Omental fat pad (tissue), 3 donors: ENCODE measurements at regions not wholly inside any gene's neighbourhood (a gene's known extent, or its start where the extent isn't known, plus 50 kb on each side); places are given as distances from the start of the nearest gene placed in this dataset.

Source experiments
- ATAC-seq: fragments of 150-250 bp; one replicate; pipeline ENCODE4 v1.9.1; 2016; ENCODE audit warnings: mild to moderate bottlenecking, moderate library complexity; ENCODE audit not compliant: low FRiP score
- DNase-seq: peaks from one replicate; pipeline ENCODE4 v3.0.0-alpha.2; 2019; ENCODE audit warnings: low spot score
- TF ChIP-seq, protein P1 (sequence below), 3 donors: fragments of 450-650 bp; IDR thresholded peaks; one replicate each; pipeline ENCODE4 v1.5.1; 2016 to 2017; ENCODE audit warnings: antibody characterized with exemption in 3 of 3, mild to moderate bottlenecking in 3 of 3, moderate library complexity in 2 of 3

DNA sequence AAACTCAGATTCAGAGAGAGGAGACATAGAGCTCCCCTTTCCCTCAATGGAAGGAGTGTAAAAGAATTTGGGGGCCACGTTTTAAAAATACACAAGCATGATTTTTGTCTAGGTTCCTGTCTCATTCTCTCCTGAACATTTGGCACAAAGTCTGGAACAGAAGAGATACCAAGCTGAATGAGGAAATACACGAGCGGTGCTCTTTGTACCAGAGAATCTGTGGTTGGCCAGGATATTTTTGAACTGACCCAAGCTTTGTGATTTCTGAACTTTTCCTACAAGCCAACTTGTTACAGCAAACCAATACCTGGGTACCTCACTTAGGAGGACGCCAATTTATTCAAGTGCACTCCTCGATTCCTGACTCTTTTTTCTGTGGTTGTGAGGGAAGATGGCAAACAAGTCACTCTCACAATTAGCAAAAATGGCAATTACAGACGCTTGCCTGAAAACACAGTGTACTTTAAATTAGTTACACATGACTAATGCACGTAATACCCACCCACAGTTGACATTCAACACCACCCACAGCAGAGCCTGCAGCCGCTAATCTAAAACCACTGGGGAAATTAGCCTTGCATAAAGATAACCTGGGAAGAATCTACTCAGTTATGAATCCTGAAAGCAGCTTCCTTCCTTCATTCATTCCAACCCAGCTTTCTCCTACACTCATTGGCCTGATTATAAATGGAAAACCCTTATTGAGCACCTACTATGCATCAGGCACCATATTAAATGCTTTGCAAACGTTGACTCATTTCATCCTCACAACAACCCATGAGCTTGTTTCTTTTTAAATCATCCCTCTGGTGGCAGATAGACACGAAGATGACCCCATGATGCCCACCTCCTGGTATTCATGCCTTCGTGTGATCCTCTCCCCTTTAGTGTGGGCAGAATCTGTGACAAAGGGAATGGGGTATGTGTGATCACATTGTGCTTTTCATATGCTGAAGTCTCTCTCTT, 293.5 kb downstream of the KBTBD8 start:
- no peak for ATAC-seq
- TF ChIP-seq, protein P1, sequence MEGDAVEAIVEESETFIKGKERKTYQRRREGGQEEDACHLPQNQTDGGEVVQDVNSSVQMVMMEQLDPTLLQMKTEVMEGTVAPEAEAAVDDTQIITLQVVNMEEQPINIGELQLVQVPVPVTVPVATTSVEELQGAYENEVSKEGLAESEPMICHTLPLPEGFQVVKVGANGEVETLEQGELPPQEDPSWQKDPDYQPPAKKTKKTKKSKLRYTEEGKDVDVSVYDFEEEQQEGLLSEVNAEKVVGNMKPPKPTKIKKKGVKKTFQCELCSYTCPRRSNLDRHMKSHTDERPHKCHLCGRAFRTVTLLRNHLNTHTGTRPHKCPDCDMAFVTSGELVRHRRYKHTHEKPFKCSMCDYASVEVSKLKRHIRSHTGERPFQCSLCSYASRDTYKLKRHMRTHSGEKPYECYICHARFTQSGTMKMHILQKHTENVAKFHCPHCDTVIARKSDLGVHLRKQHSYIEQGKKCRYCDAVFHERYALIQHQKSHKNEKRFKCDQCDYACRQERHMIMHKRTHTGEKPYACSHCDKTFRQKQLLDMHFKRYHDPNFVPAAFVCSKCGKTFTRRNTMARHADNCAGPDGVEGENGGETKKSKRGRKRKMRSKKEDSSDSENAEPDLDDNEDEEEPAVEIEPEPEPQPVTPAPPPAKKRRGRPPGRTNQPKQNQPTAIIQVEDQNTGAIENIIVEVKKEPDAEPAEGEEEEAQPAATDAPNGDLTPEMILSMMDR (IDR thresholded peaks at IDR 0.05), result no peak
- DNase-seq, result no peak

DNA sequence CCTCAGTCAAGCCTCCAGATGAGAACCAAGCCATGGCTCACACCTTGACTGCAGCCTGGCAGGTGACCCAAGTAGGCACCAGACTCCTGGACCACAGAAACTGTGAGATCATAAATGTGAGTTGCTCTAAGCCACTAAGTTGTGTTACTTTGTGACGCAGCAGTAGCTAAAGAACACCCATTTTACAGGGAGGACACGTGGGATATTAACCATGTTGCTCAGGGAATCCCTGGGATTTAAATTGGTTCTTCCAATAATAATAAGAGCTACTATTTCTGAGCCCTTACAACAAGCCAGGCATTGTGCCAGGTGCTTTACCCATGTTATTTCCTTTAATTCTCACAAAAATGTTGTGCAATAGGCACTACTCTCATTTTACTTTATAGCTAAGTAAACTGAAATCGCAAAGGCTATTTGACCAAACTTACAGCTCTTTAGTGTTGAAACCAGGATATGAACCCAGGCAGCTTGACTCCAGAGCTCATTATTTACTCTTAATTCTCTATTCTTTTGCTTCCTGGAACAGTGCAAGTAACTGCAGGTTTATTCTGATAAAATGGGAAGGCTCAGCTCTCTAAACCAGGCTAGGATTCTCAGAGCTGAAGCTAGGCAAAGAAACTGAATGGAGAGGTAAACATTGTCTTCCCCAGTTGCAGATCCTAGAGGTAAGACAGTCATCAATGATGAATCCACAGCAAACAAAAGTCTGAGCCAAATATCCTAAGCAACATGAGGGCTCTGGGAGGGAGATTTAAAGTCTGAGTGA, 294.4 kb downstream of the KBTBD8 start:
- no peak for DNase-seq
- ATAC-seq, result no peak
- TF ChIP-seq, protein P1 (IDR thresholded peaks at IDR 0.05), result no peak

DNA sequence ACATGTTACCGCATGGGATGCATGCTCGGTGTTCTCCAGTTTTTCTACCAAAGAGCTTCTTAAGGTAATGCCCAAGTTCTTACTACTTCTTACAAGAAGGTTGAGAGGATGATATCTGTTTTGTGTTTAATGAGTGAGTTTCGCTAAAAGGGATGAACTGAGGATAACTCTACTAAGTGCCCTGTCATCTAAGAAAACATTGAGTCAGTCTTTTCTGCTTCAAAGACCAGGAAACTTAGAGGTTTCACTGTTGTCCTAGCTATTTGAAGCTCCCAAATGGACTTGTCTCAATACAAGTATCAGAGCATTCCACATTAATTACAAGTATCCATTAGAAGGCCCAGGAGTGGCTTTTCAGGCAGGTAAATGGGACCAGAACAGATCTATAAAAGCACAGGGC, 296.2 kb downstream of the KBTBD8 start:
- ATAC-seq (no peak), DNase-seq (no peak)
- TF ChIP-seq, protein P1 (IDR thresholded peaks at IDR 0.05), result no peak

DNA sequence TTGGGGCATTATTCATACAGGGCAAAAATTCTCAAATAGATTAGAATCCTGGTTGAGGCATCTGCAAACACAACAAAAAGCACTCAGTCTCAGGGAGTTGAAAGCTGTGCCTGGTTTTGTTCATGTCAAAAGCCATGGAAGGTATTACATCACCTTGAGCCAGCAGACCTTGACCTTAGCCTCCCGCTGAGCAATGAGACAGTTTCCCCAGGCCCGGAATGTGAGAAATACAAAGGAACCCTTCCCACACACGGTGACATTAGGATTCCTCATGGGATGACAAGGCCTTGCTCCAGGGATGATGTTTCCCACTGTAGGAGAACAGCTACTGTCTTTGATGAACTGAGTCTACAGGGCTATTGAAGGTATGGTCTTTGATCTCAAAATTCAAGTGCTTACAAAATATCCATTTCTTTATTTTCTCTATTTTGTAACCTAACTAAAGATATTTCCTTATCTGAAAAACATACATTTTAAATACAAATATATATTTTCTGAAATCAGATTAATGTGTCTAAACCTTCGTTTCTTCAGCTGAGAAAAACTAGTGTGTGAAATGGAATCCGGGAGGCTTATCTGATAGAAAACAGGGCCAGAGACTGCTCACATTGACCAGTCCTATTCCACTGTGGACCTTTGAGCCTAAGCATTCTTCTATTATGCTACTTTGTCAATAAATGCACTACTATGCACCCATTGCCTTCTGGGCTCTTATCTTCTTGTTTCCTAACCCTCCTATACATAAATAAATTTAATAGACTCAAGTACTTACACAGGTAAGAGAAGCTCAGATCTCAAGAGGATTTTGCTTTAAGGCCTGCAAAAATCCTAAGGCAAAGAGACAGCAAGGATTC, 298.2 kb downstream of the KBTBD8 start:
- no peak for ATAC-seq
- TF ChIP-seq, protein P1 (IDR thresholded peaks at IDR 0.05), result no peak

DNA sequence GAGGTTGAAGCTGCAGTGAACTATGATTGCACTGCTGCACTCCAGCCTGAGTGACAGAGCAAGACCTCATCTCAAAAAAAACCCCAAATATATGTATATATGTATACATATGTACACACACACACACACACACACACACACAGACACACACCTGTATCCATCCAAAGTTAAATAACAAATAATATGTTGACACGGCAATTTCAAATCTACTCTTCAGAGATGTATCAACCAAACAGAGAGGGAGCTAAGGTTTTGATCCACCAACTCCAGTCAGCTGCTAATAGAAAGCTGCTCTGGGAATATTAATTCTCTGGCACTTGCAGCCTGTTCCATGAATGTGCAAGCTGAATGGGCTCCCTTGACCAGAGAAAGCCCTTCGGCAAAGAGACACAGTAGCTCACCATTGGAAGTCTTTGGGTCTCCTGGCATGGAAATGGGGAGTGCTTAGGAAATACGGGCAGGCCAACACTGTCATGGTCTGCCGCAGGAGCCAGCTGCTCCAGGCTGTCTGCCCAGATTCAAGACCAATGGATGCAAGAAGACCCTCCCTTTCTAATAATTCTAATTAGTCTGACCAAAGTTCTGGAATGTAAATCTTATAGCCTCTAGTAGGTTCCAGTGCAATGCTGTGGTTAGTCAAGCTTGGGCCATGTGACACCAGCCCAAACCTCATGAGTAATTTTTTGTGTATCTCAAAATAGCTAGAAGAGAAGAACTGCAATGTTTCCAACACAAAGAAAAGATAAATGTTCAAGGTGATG, 299.8 kb downstream of the KBTBD8 start:
- no peak for ATAC-seq

More for the DNA sequence above, 298.2 kb downstream of the KBTBD8 start:
- DNase-seq, result no peak

More for the DNA sequence above, 299.8 kb downstream of the KBTBD8 start:
- TF ChIP-seq, protein P1 (IDR thresholded peaks at IDR 0.05), result no peak
- DNase-seq, result no peak
